ENCODE measurements at regions not wholly inside any gene's neighbourhood (a gene's known extent, or its start where the extent isn't known, plus 50 kb on each side); places are given as distances from the start of the nearest gene placed in this dataset.

- no peak overlapping the region for H3K27ac ChIP-seq (replicated peaks; ENCODE audit: low read length)
- no CpG with 5 or more reads among the region's 4 CpGs for WGBS, 2 donors (ENCODE audit: extremely low coverage in 2 of 2, insufficient read length in 2 of 2, insufficient replicate concordance in 1 of 2)
- H3K4ac ChIP-seq (ENCODE audit: low read length) = no peak overlapping the region
- H3K4me3 ChIP-seq (ENCODE audit: low read length in 2 of 2) = no peak overlapping the region
- no peak overlapping the region for H3K18ac ChIP-seq (ENCODE audit: low read length)
- H3K4me2 ChIP-seq (ENCODE audit: insufficient read depth, low read length, poor library complexity, severe bottlenecking) = no peak overlapping the region
- no peak overlapping the region for H2BK5ac ChIP-seq (ENCODE audit: low read length)
- H3K9me3 ChIP-seq (replicated peaks in 1 of 2; ENCODE audit: control insufficient read depth in 2 of 2, insufficient read depth in 1 of 2, low read depth in 1 of 2, low read length in 2 of 2) = no peaks in the 10 kb centered on the region
- H2BK12ac ChIP-seq (ENCODE audit: low read length) = no peak overlapping the region
- H2BK15ac ChIP-seq (ENCODE audit: low read length) = no peak overlapping the region
- no peaks in the 10 kb centered on the region for H3K36me3 ChIP-seq (replicated peaks in 1 of 2; ENCODE audit: control insufficient read depth in 2 of 2, insufficient read depth in 2 of 2, low read length in 2 of 2)
- peaks cover 4 to 11% of the 10 kb centered on the region in 2 donors for H3K4me1 ChIP-seq (ENCODE audit: control insufficient read depth in 2 of 2, insufficient read depth in 1 of 2, low read depth in 1 of 2, low read length in 2 of 2)
- H2AFZ ChIP-seq (ENCODE audit: low read length) = no peak overlapping the region
- no peak overlapping the region for H2AK5ac ChIP-seq (ENCODE audit: low read depth, low read length)
- H4K91ac ChIP-seq (ENCODE audit: low read depth, low read length, poor library complexity) = no peak overlapping the region
- no peak overlapping the region for H2BK120ac ChIP-seq (ENCODE audit: low read depth, low read length)
- H4K8ac ChIP-seq (ENCODE audit: low read depth, low read length) = no peak overlapping the region
- H3K79me1 ChIP-seq (ENCODE audit: low read depth, low read length) = no peaks in the 10 kb centered on the region
- no peak for DNase-seq (ENCODE audit: low spot score)
- no peak overlapping the region for H3K9ac ChIP-seq (ENCODE audit: low read depth, low read length, poor library complexity)
- no peak overlapping the region for H3K14ac ChIP-seq (ENCODE audit: low read length)
- H3K23ac ChIP-seq (ENCODE audit: low read depth, low read length, poor library complexity) = no peak overlapping the region
- peaks cover 0 to 96% (median 0%) of the 10 kb centered on the region in 3 experiments for H3K27me3 ChIP-seq (ENCODE audit: control insufficient read depth in 3 of 3, insufficient read depth in 3 of 3, low read depth in 1 of 3, low read length in 3 of 3)
Measured at GRCh38 chr3:72601983-72602750, 246.1 kb downstream of the SHQ1 start.

DNA sequence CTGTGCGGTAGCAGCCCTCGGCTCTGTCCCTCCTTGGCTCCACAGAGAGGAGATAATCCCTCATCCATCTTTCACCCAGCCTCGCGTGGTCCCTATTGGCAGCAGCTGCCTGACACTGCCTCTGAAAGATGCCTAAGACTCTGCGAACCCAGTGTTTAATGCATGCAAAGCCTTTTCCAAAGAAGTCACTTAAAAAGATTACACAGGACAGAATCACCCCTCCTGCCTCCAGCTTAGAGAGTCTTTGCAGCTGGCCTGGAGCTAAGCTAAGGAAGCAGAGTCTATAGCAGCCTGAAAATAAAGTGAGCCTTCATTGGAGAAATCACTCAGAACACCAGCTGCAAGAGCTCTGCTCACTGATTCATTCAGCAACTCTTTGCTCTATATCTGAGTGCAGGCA is 247.2 kb downstream of the SHQ1 start:
- no CpG with 5 or more reads among the region's 5 CpGs for WGBS, 2 donors (ENCODE audit: extremely low coverage in 2 of 2, insufficient read length in 2 of 2, insufficient replicate concordance in 1 of 2)
- Histone ChIP-seq H3K4ac (ENCODE audit: low read length) (no peak overlapping the region), H3K9ac (ENCODE audit: low read depth, low read length, poor library complexity) (no peak overlapping the region), H3K23ac (ENCODE audit: low read depth, low read length, poor library complexity) (no peak overlapping the region), H3K27me3 (ENCODE audit: control insufficient read depth in 3 of 3, insufficient read depth in 3 of 3, low read depth in 1 of 3, low read length in 3 of 3) (peaks cover 0 to 98% (median 0%) of the 10 kb centered on the region in 3 experiments), H4K91ac (ENCODE audit: low read depth, low read length, poor library complexity) (peak overlapping the region; percentile 16), H2BK5ac (ENCODE audit: low read length) (no peak overlapping the region), H3K4me2 (ENCODE audit: insufficient read depth, low read length, poor library complexity, severe bottlenecking) (no peak overlapping the region), H2AK5ac (ENCODE audit: low read depth, low read length) (no peak overlapping the region), H2BK12ac (ENCODE audit: low read length) (no peak overlapping the region), H3K4me3 (ENCODE audit: low read length in 2 of 2) (no peak overlapping the region), H2BK120ac (ENCODE audit: low read depth, low read length) (no peak overlapping the region), H3K79me1 (ENCODE audit: low read depth, low read length) (no peaks in the 10 kb centered on the region), H4K8ac (ENCODE audit: low read depth, low read length) (no peak overlapping the region), H3K9me3 (replicated peaks in 1 of 2; ENCODE audit: control insufficient read depth in 2 of 2, insufficient read depth in 1 of 2, low read depth in 1 of 2, low read length in 2 of 2) (no peaks in the 10 kb centered on the region), H2AFZ (ENCODE audit: low read length) (no peak overlapping the region), H2BK15ac (ENCODE audit: low read length) (no peak overlapping the region), H3K4me1 (ENCODE audit: control insufficient read depth in 2 of 2, insufficient read depth in 1 of 2, low read depth in 1 of 2, low read length in 2 of 2) (peaks cover 4 to 17% of the 10 kb centered on the region in 2 donors), H3K18ac (ENCODE audit: low read length) (peak overlapping the region; percentile 24), H3K14ac (ENCODE audit: low read length) (no peak overlapping the region), H3K36me3 (replicated peaks in 1 of 2; ENCODE audit: control insufficient read depth in 2 of 2, insufficient read depth in 2 of 2, low read length in 2 of 2) (no peaks in the 10 kb centered on the region), H3K27ac (replicated peaks; ENCODE audit: low read length) (no peak overlapping the region)
- DNase-seq (ENCODE audit: low spot score) = no peak

- no CpG with 5 or more reads among the region's 5 CpGs for WGBS, 2 donors (ENCODE audit: extremely low coverage in 2 of 2, insufficient read length in 2 of 2, insufficient replicate concordance in 1 of 2)
- no peaks in the 10 kb centered on the region for H3K9me3 ChIP-seq (replicated peaks in 1 of 2; ENCODE audit: control insufficient read depth in 2 of 2, insufficient read depth in 1 of 2, low read depth in 1 of 2, low read length in 2 of 2)
- no peak overlapping the region for H3K4ac ChIP-seq (ENCODE audit: low read length)
- H2BK12ac ChIP-seq (ENCODE audit: low read length) = no peak overlapping the region
- H3K27me3 ChIP-seq (ENCODE audit: control insufficient read depth in 3 of 3, insufficient read depth in 3 of 3, low read depth in 1 of 3, low read length in 3 of 3) = peaks cover 0 to 98% (median 0%) of the 10 kb centered on the region in 3 experiments
- no peaks in the 10 kb centered on the region for H3K36me3 ChIP-seq (replicated peaks in 1 of 2; ENCODE audit: control insufficient read depth in 2 of 2, insufficient read depth in 2 of 2, low read length in 2 of 2)
- H3K9ac ChIP-seq (ENCODE audit: low read depth, low read length, poor library complexity) = no peak overlapping the region
- no peak overlapping the region for H2BK5ac ChIP-seq (ENCODE audit: low read length)
- peak overlapping the region; percentile 11 for H3K18ac ChIP-seq (ENCODE audit: low read length)
- H2BK15ac ChIP-seq (ENCODE audit: low read length) = no peak overlapping the region
- peaks cover 4 to 26% of the 10 kb centered on the region in 2 donors for H3K4me1 ChIP-seq (ENCODE audit: control insufficient read depth in 2 of 2, insufficient read depth in 1 of 2, low read depth in 1 of 2, low read length in 2 of 2)
- no peak overlapping the region for H3K23ac ChIP-seq (ENCODE audit: low read depth, low read length, poor library complexity)
- H4K8ac ChIP-seq (ENCODE audit: low read depth, low read length) = no peak overlapping the region
- no peak for DNase-seq (ENCODE audit: low spot score)
- H3K4me3 ChIP-seq (ENCODE audit: low read length in 2 of 2) = no peak overlapping the region
- no peak overlapping the region for H2AK5ac ChIP-seq (ENCODE audit: low read depth, low read length)
- H3K4me2 ChIP-seq (ENCODE audit: insufficient read depth, low read length, poor library complexity, severe bottlenecking) = no peak overlapping the region
- no peak overlapping the region for H2BK120ac ChIP-seq (ENCODE audit: low read depth, low read length)
- no peak overlapping the region for H3K27ac ChIP-seq (replicated peaks; ENCODE audit: low read length)
- no peaks in the 10 kb centered on the region for H3K79me1 ChIP-seq (ENCODE audit: low read depth, low read length)
- H2AFZ ChIP-seq (ENCODE audit: low read length) = no peak overlapping the region
- no peak overlapping the region for H3K14ac ChIP-seq (ENCODE audit: low read length)
- H4K91ac ChIP-seq (ENCODE audit: low read depth, low read length, poor library complexity) = no peak overlapping the region
Measured at GRCh38 chr3:72597756-72598195, 250.5 kb downstream of the SHQ1 start.

- Histone ChIP-seq H3K36me3 (replicated peaks in 1 of 2; ENCODE audit: control insufficient read depth in 2 of 2, insufficient read depth in 2 of 2, low read length in 2 of 2) (no peaks in the 10 kb centered on the region), H2AK5ac (ENCODE audit: low read depth, low read length) (no peak overlapping the region), H2BK5ac (ENCODE audit: low read length) (no peak overlapping the region), H3K4me2 (ENCODE audit: insufficient read depth, low read length, poor library complexity, severe bottlenecking) (no peak overlapping the region), H3K4me1 (ENCODE audit: control insufficient read depth in 2 of 2, insufficient read depth in 1 of 2, low read depth in 1 of 2, low read length in 2 of 2) (peaks cover 4 to 30% of the 10 kb centered on the region in 2 donors), H3K79me1 (ENCODE audit: low read depth, low read length) (no peaks in the 10 kb centered on the region), H4K8ac (ENCODE audit: low read depth, low read length) (no peak overlapping the region), H2BK12ac (ENCODE audit: low read length) (no peak overlapping the region), H3K4me3 (ENCODE audit: low read length in 2 of 2) (no peak overlapping the region), H3K23ac (ENCODE audit: low read depth, low read length, poor library complexity) (no peak overlapping the region), H3K9me3 (replicated peaks in 1 of 2; ENCODE audit: control insufficient read depth in 2 of 2, insufficient read depth in 1 of 2, low read depth in 1 of 2, low read length in 2 of 2) (no peaks in the 10 kb centered on the region), H3K4ac (ENCODE audit: low read length) (no peak overlapping the region), H3K9ac (ENCODE audit: low read depth, low read length, poor library complexity) (no peak overlapping the region), H2AFZ (ENCODE audit: low read length) (no peak overlapping the region), H4K91ac (ENCODE audit: low read depth, low read length, poor library complexity) (no peak overlapping the region), H2BK120ac (ENCODE audit: low read depth, low read length) (no peak overlapping the region), H3K27ac (replicated peaks; ENCODE audit: low read length) (no peak overlapping the region), H3K27me3 (ENCODE audit: control insufficient read depth in 3 of 3, insufficient read depth in 3 of 3, low read depth in 1 of 3, low read length in 3 of 3) (peaks cover 0 to 96% (median 0%) of the 10 kb centered on the region in 3 experiments), H3K18ac (ENCODE audit: low read length) (no peak overlapping the region), H3K14ac (ENCODE audit: low read length) (no peak overlapping the region), H2BK15ac (ENCODE audit: low read length) (no peak overlapping the region)
- DNase-seq (ENCODE audit: low spot score) = no peak
Measured at GRCh38 chr3:72597043-72597442, 251.2 kb downstream of the SHQ1 start.

Measured in neuronal stem cell (in vitro differentiated cells).